ENCODE measurements at regions not wholly inside any gene's neighbourhood (a gene's known extent, or its start where the extent isn't known, plus 50 kb on each side); places are given as distances from the start of the nearest gene placed in this dataset.

GRCh38 chr2:129794116-129794515, 185.3 kb upstream of the RAB6C start:
- Histone ChIP-seq H3K4me1 (ENCODE audit: control insufficient read depth, insufficient read depth, low read length) (no peaks in the 10 kb centered on the region), H3K9me3 (ENCODE audit: control insufficient read depth, low read length) (no peaks in the 10 kb centered on the region), H3K4me3 (ENCODE audit: insufficient read depth, low read depth, low read length) (no peak overlapping the region), H3K27ac (ENCODE audit: insufficient read depth, low read depth, low read length, poor library complexity, severe bottlenecking) (no peak overlapping the region), H3K27me3 (ENCODE audit: control insufficient read depth, insufficient read depth, low read length, poor library complexity, severe bottlenecking) (no peaks in the 10 kb centered on the region), H3K36me3 (ENCODE audit: control insufficient read depth, insufficient read depth, low read length) (no peaks in the 10 kb centered on the region)
- 78 to 80% methylated on average over 5 of the region's 5 CpGs for WGBS, 2 experiments

- Histone ChIP-seq H3K4me1 (ENCODE audit: control insufficient read depth, insufficient read depth, low read length) (no peaks in the 10 kb centered on the region), H3K27ac (ENCODE audit: insufficient read depth, low read depth, low read length, poor library complexity, severe bottlenecking) (no peak overlapping the region), H3K36me3 (ENCODE audit: control insufficient read depth, insufficient read depth, low read length) (no peaks in the 10 kb centered on the region), H3K9me3 (ENCODE audit: control insufficient read depth, low read length) (no peaks in the 10 kb centered on the region), H3K27me3 (ENCODE audit: control insufficient read depth, insufficient read depth, low read length, poor library complexity, severe bottlenecking) (no peaks in the 10 kb centered on the region), H3K4me3 (ENCODE audit: insufficient read depth, low read depth, low read length) (no peak overlapping the region)
- WGBS, 2 experiments: 85% methylated on average over 15 of the region's 15 CpGs
Observed at GRCh38 chr2:129794540-129794939, 184.9 kb upstream of the RAB6C start.

- H3K9me3 ChIP-seq (ENCODE audit: control insufficient read depth, low read length): no peaks in the 10 kb centered on the region
- no peaks in the 10 kb centered on the region for H3K36me3 ChIP-seq (ENCODE audit: control insufficient read depth, insufficient read depth, low read length)
- H3K4me3 ChIP-seq (ENCODE audit: insufficient read depth, low read depth, low read length): no peak overlapping the region
- 86 to 88% methylated on average over 7 of the region's 7 CpGs for WGBS, 2 experiments
- H3K27ac ChIP-seq (ENCODE audit: insufficient read depth, low read depth, low read length, poor library complexity, severe bottlenecking): no peak overlapping the region
- no peaks in the 10 kb centered on the region for H3K4me1 ChIP-seq (ENCODE audit: control insufficient read depth, insufficient read depth, low read length)
- no peaks in the 10 kb centered on the region for H3K27me3 ChIP-seq (ENCODE audit: control insufficient read depth, insufficient read depth, low read length, poor library complexity, severe bottlenecking)
Observed at GRCh38 chr2:129796225-129796624, 183.2 kb upstream of the RAB6C start.

GRCh38 chr2:129796801-129797488, 182.5 kb upstream of the RAB6C start:
- no peaks in the 10 kb centered on the region for H3K9me3 ChIP-seq (ENCODE audit: control insufficient read depth, low read length)
- no peak overlapping the region for H3K4me3 ChIP-seq (ENCODE audit: insufficient read depth, low read depth, low read length)
- H3K4me1 ChIP-seq (ENCODE audit: control insufficient read depth, insufficient read depth, low read length): no peaks in the 10 kb centered on the region
- H3K27me3 ChIP-seq (ENCODE audit: control insufficient read depth, insufficient read depth, low read length, poor library complexity, severe bottlenecking): no peaks in the 10 kb centered on the region
- H3K36me3 ChIP-seq (ENCODE audit: control insufficient read depth, insufficient read depth, low read length): no peaks in the 10 kb centered on the region
- 82 to 83% methylated on average over 9 of the region's 9 CpGs for WGBS, 2 experiments
- no peak overlapping the region for H3K27ac ChIP-seq (ENCODE audit: insufficient read depth, low read depth, low read length, poor library complexity, severe bottlenecking)

- Histone ChIP-seq H3K4me3 (ENCODE audit: insufficient read depth, low read depth, low read length) (no peak overlapping the region), H3K9me3 (ENCODE audit: control insufficient read depth, low read length) (no peaks in the 10 kb centered on the region), H3K4me1 (ENCODE audit: control insufficient read depth, insufficient read depth, low read length) (peaks cover 6% of the 10 kb centered on the region), H3K36me3 (ENCODE audit: control insufficient read depth, insufficient read depth, low read length) (no peaks in the 10 kb centered on the region), H3K27ac (ENCODE audit: insufficient read depth, low read depth, low read length, poor library complexity, severe bottlenecking) (no peak overlapping the region), H3K27me3 (ENCODE audit: control insufficient read depth, insufficient read depth, low read length, poor library complexity, severe bottlenecking) (no peaks in the 10 kb centered on the region)
- 91 to 92% methylated on average over 16 of the region's 16 CpGs for WGBS, 2 experiments
Observed at GRCh38 chr2:129797489-129798300, 181.8 kb upstream of the RAB6C start.

- Histone ChIP-seq H3K27ac (ENCODE audit: insufficient read depth, low read depth, low read length, poor library complexity, severe bottlenecking) (no peak overlapping the region), H3K36me3 (ENCODE audit: control insufficient read depth, insufficient read depth, low read length) (no peaks in the 10 kb centered on the region), H3K27me3 (ENCODE audit: control insufficient read depth, insufficient read depth, low read length, poor library complexity, severe bottlenecking) (no peaks in the 10 kb centered on the region), H3K9me3 (ENCODE audit: control insufficient read depth, low read length) (no peaks in the 10 kb centered on the region), H3K4me3 (ENCODE audit: insufficient read depth, low read depth, low read length) (no peak overlapping the region), H3K4me1 (ENCODE audit: control insufficient read depth, insufficient read depth, low read length) (peaks cover 7% of the 10 kb centered on the region)
- WGBS, 2 experiments: 91 to 93% methylated on average over 9 of the region's 9 CpGs
Observed at GRCh38 chr2:129798301-129798581, 181.2 kb upstream of the RAB6C start.

- WGBS, 2 experiments: 90 to 94% methylated on average over 9 of the region's 9 CpGs
Observed at GRCh38 chr2:129798626-129799025, 180.8 kb upstream of the RAB6C start.

GRCh38 chr2:129799036-129799958, 180.2 kb upstream of the RAB6C start:
- H3K36me3 ChIP-seq (ENCODE audit: control insufficient read depth, insufficient read depth, low read length): no peaks in the 10 kb centered on the region
- H3K9me3 ChIP-seq (ENCODE audit: control insufficient read depth, low read length): no peaks in the 10 kb centered on the region
- H3K27ac ChIP-seq (ENCODE audit: insufficient read depth, low read depth, low read length, poor library complexity, severe bottlenecking): no peak overlapping the region
- WGBS, 2 experiments: 95 to 96% methylated on average over 18 of the region's 18 CpGs
- no peak overlapping the region for H3K4me3 ChIP-seq (ENCODE audit: insufficient read depth, low read depth, low read length)
- no peaks in the 10 kb centered on the region for H3K27me3 ChIP-seq (ENCODE audit: control insufficient read depth, insufficient read depth, low read length, poor library complexity, severe bottlenecking)
- peaks cover 7% of the 10 kb centered on the region for H3K4me1 ChIP-seq (ENCODE audit: control insufficient read depth, insufficient read depth, low read length)

More at GRCh38 chr2:129798626-129799025, 180.8 kb upstream of the RAB6C start:
- H3K4me3 ChIP-seq (ENCODE audit: insufficient read depth, low read depth, low read length): no peak overlapping the region
- H3K36me3 ChIP-seq (ENCODE audit: control insufficient read depth, insufficient read depth, low read length): no peaks in the 10 kb centered on the region
- peaks cover 7% of the 10 kb centered on the region for H3K4me1 ChIP-seq (ENCODE audit: control insufficient read depth, insufficient read depth, low read length)
- H3K9me3 ChIP-seq (ENCODE audit: control insufficient read depth, low read length): no peaks in the 10 kb centered on the region
- no peak overlapping the region for H3K27ac ChIP-seq (ENCODE audit: insufficient read depth, low read depth, low read length, poor library complexity, severe bottlenecking)
- no peaks in the 10 kb centered on the region for H3K27me3 ChIP-seq (ENCODE audit: control insufficient read depth, insufficient read depth, low read length, poor library complexity, severe bottlenecking)

- WGBS, 2 experiments: 95 to 99% methylated on average over 4 to 5 of the region's 5 CpGs
- Histone ChIP-seq H3K9me3 (ENCODE audit: control insufficient read depth, low read length) (no peaks in the 10 kb centered on the region), H3K27ac (ENCODE audit: insufficient read depth, low read depth, low read length, poor library complexity, severe bottlenecking) (no peak overlapping the region), H3K4me3 (ENCODE audit: insufficient read depth, low read depth, low read length) (no peak overlapping the region), H3K36me3 (ENCODE audit: control insufficient read depth, insufficient read depth, low read length) (no peaks in the 10 kb centered on the region), H3K4me1 (ENCODE audit: control insufficient read depth, insufficient read depth, low read length) (peaks cover 7% of the 10 kb centered on the region), H3K27me3 (ENCODE audit: control insufficient read depth, insufficient read depth, low read length, poor library complexity, severe bottlenecking) (no peaks in the 10 kb centered on the region)
Observed at GRCh38 chr2:129800285-129800684, 179.2 kb upstream of the RAB6C start.

- WGBS, 2 experiments: 84 to 85% methylated on average over 5 of the region's 5 CpGs
Observed at GRCh38 chr2:129800686-129801085, 178.8 kb upstream of the RAB6C start.

More at GRCh38 chr2:129800686-129801085, 178.8 kb upstream of the RAB6C start:
- H3K27me3 ChIP-seq (ENCODE audit: control insufficient read depth, insufficient read depth, low read length, poor library complexity, severe bottlenecking): no peaks in the 10 kb centered on the region
- no peak overlapping the region for H3K27ac ChIP-seq (ENCODE audit: insufficient read depth, low read depth, low read length, poor library complexity, severe bottlenecking)
- no peaks in the 10 kb centered on the region for H3K9me3 ChIP-seq (ENCODE audit: control insufficient read depth, low read length)
- no peak overlapping the region for H3K4me3 ChIP-seq (ENCODE audit: insufficient read depth, low read depth, low read length)
- peaks cover 7% of the 10 kb centered on the region for H3K4me1 ChIP-seq (ENCODE audit: control insufficient read depth, insufficient read depth, low read length)
- H3K36me3 ChIP-seq (ENCODE audit: control insufficient read depth, insufficient read depth, low read length): no peaks in the 10 kb centered on the region
